GM18505 (cell line): ENCODE measurements at regions not wholly inside any gene's neighbourhood (a gene's known extent, or its start where the extent isn't known, plus 50 kb on each side); places are given as distances from the start of the nearest gene placed in this dataset.
"Not testable (repeated sequence)": the region's sequence is repeated elsewhere in the genome, so short reads cannot be mapped to it uniquely, and the experiment has no call there.

Experiments used
- ATAC-seq: cut with Tn5 transposase; IDR thresholded peaks from one replicate; pipeline ENCODE4 v1.9.1; 2021; ENCODE audit not compliant: unreplicated experiment
- POLR2A ChIP-seq: IDR thresholded peaks from 4 replicates; pipeline ENCODE4 v1.6.1; 2011; ENCODE audit warnings: borderline replicate concordance; ENCODE audit not compliant: insufficient read depth, insufficient read length; ENCODE audit errors: extremely low read depth

DNA sequence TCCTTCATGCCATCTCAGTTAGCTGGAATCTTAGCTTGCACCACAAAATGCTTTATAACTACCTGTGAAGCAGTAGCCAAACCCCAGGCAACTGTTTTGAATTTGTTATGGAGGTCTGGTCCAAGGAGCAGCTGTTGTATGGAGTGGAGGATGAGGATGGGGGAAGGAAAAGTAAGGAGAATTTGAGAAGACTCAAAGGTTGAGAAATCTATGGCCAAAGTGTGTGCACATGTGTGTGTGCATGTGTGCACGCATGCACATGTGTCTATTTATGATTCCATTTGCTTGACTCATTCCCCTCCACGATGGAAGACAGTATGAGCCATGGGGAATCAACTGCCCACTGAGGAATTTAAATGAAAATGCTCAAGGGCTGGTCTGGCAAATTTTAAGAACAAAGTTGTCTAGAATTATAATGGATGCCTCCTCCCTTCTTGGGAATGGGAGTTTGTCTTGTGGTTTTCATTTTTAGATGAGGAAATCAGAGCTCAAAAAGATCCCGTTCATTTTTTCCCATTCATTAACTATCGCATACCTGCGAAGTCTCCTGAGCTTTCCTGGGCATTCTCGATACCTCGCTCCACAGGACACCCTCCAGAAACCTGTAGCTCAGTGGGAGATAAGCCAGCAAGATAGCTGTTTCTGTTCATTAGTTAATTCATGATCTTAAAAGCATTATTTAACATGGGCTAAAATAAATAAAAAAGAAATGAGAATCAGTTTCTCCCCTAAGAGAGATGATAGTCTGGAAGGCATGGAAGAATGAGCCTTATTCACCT, 152.3 kb upstream of the NEDD9 start:
- TF ChIP-seq POLR2A: no peak

DNA sequence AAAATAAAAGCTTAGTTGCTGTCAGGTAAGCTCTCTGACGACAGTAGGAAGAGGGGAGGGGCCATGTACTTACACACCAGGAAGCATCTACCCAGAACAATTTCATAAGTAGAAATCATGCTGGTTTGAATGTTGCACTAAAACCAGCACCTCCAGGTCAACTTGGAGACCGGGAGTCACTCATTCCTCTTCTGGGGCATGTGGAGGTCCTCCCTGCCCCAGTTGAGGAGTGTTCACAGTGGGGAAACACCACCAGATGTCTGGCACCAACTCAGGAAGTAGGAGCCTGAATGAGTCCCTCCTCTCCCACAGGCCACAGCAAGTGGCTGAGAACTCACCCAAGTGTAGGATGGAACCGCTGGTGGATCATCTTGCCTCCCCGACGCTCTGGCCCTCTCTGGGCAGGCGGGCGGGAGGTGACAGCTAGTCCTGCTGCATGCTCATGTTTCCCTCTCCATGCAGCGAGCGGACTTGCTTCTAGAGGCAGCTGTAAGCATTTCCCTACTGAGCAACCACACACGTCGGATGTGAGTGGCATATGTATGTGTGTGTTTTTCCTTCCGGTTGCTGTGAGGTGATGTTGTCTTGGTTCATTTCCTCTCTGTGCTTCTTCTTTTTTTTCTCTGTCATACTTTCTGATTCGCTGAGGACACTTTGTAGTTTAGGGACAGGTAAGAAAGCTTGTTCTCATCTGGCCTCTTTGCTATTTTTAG, 149.5 kb upstream of the NEDD9 start:
- peak; percentile 88 for TF ChIP-seq POLR2A
- peak; percentile 84 for ATAC-seq

More for the DNA sequence above, 152.3 kb upstream of the NEDD9 start:
- no peak for ATAC-seq

DNA sequence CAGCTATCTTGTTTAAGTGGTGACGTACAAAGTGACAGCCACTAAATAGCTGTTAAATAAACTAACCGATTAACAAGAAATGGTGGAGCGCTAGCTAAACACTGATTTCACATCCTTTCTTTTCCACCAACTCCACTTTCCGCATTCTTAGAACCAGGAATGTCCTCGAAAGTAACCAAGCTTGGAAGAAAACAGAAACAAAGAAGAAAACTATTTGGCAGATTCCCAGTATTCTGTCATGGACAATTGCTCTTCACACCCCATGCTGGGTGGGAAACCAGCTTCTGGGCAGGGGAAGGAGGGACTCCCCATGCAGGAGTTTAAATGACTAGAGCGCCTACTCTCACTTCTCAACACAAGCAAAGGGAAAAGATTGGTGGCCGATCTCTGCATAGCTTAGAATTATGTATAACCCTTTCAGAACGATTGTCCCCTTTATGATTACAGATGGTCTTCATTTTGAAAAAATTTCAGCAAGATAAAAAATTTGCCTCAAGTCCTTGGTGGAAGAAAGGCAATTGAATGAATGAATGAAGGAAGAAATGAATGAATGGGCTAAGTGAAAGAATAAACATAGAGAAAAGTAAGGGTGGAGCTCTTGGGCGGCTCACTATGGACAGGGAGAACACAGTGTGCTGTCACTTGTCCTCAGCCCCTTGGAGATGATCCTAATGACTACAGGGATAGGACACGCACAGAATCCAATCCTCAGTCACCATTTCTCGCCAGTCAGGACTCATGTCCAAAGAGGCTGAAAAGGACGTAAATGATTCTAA, 148.7 kb upstream of the NEDD9 start:
- no peak for ATAC-seq
- no peak for TF ChIP-seq POLR2A

- ATAC-seq: no peak
- TF ChIP-seq POLR2A: peak; percentile 14
Observed at GRCh38 chr6:11380549-11380948, 148.1 kb upstream of the NEDD9 start.

GRCh38 chr6:11379805-11380204, 147.3 kb upstream of the NEDD9 start:
- no peak for ATAC-seq
- no peak for TF ChIP-seq POLR2A

- no peak for ATAC-seq
Observed at GRCh38 chr6:11378639-11379038, 146.2 kb upstream of the NEDD9 start.

GRCh38 chr6:11374036-11375010, 141.9 kb upstream of the NEDD9 start:
- peak; percentile 93 for ATAC-seq
- no peak for TF ChIP-seq POLR2A

More at GRCh38 chr6:11378639-11379038, 146.2 kb upstream of the NEDD9 start:
- no peak for TF ChIP-seq POLR2A

DNA sequence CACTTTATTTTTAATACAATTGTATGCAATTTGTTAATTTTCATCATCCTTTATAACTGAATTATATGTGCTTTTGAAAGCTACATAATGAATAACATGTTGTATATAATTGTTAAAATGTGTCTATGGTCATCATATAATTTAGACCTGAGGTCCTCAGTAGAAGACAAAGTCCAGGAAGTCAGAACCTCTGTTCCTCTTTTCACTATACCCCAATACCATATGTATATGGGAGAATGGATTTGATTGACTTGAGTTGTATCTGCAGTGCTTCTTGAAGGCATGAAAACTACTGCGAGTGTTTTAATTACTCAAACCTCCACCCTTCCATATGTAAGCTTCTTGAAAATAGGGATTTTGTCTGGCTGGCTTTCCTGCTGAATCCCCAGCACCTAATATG, 140.7 kb upstream of the NEDD9 start:
- no peak for ATAC-seq
- TF ChIP-seq POLR2A: no peak

DNA sequence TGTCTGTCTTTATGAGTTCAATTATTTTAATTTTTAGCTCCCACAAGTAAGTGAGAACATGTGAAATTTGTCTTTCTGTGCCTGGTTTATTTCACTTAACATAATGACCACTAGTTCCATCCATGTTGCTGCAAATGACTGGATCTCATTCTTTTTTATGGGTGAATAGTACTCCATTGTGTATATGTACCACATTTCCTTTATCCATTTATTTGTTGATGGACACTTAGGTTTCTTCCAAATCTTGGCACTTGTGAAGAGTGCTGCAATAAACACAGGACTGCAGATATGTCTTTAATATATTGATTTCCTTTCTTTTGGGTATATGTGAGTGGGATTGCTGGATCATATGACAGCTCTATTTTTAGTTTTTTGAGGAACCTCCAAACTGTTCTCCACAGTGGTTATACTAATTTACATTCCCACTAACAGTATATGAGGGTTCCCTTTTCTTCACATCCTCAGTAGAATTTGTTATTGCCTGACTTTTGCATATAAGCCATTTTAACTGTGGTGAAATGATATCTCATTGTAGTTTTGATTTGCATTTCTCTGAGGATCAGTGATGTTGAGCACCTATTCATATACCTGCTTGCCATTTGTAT, 139.8 kb upstream of the NEDD9 start:
- ATAC-seq: not testable (repeated sequence)

GRCh38 chr6:11370191-11371018, 137.9 kb upstream of the NEDD9 start:
- no peak for TF ChIP-seq POLR2A
- ATAC-seq: no peak

DNA sequence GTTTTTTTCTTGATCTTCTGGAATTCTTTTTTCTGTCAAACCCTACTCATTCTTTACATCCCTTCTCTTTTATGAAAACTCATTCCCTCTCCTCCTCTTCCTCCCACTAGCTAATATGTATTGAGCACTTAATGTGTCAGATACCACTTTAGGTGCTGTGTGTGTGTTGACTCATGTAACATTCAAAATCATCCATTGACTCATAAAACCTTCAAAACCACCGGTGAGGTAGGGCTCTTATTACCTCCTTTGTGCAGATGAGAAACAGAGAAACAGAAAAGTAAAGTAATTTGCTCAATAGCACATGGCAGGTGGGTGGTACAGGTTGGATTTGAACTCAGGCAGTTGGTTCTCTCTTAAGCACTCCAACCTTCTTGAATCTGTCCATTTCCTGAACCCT, 136.3 kb upstream of the NEDD9 start:
- no peak for ATAC-seq
- TF ChIP-seq POLR2A: no peak
